Stimulated activated CD8-positive, alpha-beta memory T cell treated with anti-CD3 and anti-CD28 coated beads, Interleukin-4, amount 100 ng/mL, for 24 hours (primary cell): ENCODE measurements at regions not wholly inside any gene's neighbourhood (a gene's known extent, or its start where the extent isn't known, plus 50 kb on each side); places are given as distances from the start of the nearest gene placed in this dataset.

Experiments used
- DNase-seq: peaks from one replicate; pipeline ENCODE4 v3.0.0-alpha.2; 2020; ENCODE audit warnings: low read depth

GRCh38 chr2:88283886-88284592, 113.9 kb downstream of the THNSL2 start:
- no peak for DNase-seq

- DNase-seq = no peak
These were observed 111.4 kb downstream of the THNSL2 start for GRCh38 chr2:88281302-88282217.

- DNase-seq = no peak
These were observed 99.7 kb downstream of the THNSL2 start for GRCh38 chr2:88269836-88270235.

DNA sequence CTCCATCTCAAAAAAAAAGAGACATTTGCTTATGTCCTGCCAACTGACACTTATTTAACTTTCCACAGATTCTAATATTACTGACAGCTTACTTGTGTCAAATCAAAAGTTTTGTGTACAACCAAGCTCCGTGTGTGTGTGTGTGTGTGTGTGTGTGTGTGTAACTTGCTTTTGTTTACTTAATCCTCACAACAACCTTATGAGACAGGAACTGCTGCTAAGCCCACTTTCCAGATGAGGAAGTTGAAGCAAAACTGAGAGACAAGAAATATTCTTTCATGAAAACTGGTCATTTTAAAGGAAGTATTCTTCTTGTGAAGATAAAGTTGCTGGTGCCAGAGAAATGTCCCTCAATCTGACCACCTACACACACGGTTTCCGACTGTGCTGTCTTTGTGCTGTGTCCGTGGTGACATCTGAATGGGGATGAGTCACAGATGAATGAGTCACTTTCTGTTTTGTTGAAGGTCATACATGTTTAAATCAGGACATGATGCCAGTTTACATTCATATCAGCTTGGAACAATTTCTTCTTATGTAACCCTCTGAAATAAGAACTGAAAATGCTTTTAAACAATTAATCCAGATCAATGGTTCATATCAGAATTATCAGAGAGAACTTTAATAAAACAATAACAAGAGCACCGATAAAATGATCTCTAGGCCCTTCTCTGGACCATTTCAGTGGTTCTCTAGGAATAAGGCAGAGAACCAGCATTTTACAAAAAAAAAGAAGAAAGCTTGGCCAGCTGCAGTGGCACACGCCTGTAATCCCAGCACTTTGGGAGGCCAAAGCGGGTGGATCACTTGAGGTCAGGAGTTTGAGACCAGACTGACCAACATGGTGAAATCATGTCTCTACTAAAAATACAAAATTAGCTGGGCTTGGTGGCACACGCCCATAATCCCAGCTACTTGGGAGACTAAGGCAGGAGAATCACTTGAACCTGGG, 95.5 kb downstream of the THNSL2 start:
- no peak for DNase-seq

- DNase-seq = no peak
These were observed 93.7 kb downstream of the THNSL2 start for GRCh38 chr2:88263861-88264260.

- no peak for DNase-seq
These were observed 91.6 kb downstream of the THNSL2 start for GRCh38 chr2:88261725-88262124.

DNA sequence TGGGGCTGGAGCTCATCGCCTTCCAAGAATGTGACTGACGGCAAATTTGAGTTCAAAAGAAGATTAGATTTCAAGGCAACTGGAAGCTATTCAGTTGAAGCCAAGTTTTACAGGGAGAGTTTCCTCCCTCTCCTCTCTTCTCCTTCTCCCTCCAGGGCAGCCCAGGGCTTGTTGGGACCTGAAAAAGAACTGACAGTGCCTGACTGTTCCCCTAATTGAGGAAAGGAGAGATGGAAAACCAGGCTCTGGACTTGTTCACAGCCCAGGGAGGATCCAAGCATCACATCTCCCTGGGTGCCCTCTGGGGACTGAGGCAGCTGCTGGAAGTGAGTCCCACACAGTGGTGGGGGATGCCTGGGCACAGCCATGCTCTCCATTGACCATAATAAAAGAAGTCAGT, 88.1 kb downstream of the THNSL2 start:
- DNase-seq = no peak

DNA sequence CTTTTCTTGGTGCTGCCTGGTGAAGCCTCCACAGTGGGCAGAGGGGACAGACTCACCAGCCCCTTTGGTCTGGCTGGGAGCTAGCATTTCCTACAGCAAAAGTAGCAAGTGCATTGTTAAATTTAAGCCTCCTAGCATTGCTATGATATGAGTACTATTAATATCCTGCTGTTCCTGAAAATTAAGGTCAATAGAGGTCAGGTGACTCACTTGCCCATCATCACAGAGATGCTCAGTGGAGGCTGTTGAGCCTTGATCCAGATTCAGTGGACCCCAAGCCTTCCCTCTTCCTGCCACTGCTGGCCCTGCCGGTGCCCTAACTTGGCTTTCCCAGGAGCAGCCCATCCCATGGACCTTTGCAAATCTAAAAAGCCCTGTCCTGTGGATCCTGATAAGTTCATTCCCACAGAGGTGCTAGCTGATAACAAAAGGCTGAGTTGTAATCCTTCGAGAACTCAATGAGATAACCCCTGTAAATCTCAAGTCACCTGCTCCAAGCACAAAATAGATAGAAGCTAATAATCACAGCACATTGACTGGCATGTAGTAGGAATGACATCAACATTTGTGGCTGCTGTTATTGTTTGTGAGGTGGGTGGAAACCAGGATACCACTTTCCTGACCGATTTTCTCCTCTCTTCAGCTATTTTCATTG, 84.4 kb downstream of the THNSL2 start:
- no peak for DNase-seq

GRCh38 chr2:88253997-88254396, 83.9 kb downstream of the THNSL2 start:
- DNase-seq = no peak

- no peak for DNase-seq
These were observed 83.2 kb downstream of the THNSL2 start for GRCh38 chr2:88253375-88253774.

GRCh38 chr2:88252646-88253045, 82.5 kb downstream of the THNSL2 start:
- DNase-seq = no peak

DNA sequence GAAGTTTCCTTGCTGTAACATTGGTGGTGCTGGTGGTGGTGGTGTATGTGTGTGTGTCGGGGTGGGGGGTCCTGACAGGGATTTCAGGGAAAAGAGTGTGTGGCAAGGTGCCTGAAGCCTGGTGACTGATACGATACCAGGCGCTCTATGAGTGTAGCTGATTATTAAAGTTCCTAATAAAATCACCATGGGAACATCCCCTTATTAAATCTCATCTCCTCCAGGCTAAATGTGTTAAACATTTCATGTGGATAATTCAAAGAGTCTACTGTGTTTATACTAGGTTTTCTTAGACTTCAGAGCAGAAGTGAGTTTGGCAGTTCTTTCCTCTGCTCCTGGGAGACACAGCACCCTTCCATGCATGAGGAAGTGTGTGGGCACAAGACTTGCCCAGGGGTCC, 82.0 kb downstream of the THNSL2 start:
- DNase-seq = no peak

DNA sequence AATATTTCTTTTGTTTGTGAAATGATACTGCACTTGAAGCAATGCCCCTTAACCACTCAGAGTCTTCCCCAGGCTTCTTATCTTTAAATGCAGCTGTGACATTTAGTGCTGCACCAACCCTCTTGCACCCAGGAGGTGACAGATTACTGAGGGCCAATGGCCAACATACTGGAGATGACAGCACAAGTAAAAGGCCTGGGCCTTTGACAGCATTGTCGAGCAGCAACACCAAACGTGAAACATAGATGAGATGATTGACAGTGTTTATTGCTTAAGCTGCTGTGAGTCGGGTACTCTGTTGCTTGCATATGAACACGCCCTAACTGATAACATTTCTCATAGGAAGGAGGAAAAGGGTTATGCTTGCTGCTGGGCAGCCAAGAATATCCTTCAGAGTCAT, 80.3 kb downstream of the THNSL2 start:
- no peak for DNase-seq

- DNase-seq = no peak
These were observed 78.2 kb downstream of the THNSL2 start for GRCh38 chr2:88248280-88248828.

DNA sequence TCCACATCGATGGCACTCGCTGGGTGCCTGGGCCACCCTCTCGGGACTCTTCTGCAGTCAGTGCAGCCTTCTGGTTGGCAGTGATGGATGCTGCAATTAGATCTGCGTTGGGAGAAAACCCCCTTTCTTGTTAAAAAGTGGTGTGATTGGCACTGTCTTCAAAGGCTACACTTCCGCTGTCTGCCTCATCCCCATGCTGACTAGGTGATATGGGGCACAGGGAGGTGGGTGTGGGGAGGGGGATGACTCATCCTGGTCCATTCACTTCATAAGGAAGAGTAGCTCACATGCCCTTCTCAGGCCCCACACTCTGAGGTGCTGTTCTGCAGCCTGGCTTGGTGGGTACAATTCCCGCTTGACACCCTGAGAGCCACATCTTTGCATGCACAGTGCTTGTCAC, 77.4 kb downstream of the THNSL2 start:
- no peak for DNase-seq

DNA sequence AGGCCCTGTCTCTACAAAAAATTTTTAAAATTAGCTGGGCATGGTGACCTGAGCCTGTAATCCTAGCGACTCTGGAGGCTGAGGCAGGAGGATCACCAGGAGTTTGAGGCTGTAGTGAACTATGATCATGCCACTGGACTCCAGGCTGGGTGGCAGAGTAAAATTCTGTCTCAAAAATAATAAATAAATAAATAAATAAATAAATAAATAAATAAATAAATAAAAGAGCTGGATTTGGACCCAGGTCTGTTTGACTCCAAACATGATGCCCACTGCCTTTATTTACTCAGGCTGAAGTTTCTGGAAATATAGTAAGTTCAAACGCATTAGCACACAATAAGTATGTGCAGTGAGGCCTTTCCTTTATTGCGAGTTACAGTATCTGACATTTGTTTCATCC, 75.0 kb downstream of the THNSL2 start:
- DNase-seq = no peak

DNA sequence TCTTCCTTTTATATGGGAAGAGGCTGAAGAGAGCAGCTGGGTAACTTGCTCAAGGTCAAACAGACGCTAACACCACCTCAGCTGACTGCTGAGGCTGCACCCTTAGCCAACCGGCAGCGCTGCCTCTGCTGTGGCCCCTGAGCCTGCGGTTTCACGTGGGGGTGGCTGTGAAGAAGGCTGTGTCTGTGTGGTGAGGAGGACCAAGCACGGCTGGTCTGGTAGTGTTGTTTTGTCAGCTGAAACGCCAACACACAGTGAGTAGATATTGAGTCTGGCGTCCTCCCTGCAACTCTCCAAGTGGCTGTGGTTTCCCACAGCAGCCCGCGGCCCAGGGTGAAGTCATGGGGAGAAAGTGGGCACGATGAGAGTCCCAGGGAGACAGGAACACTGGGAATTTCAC, 69.6 kb downstream of the THNSL2 start:
- DNase-seq = no peak

- DNase-seq = no peak
These were observed 66.5 kb downstream of the THNSL2 start for GRCh38 chr2:88236666-88237065.
